ENCODE measurements at regions not wholly inside any gene's neighbourhood (a gene's known extent, or its start where the extent isn't known, plus 50 kb on each side); places are given as distances from the start of the nearest gene placed in this dataset.

GRCh38 chr2:807300-807699, 130.1 kb upstream of the TMEM18 start:
- Histone ChIP-seq H3K9me3 (no peaks in the 10 kb centered on the region), H3K4me1 (ENCODE audit: insufficient read depth) (no peaks in the 10 kb centered on the region), H3K27ac (no peak overlapping the region), H3K36me3 (no peaks in the 10 kb centered on the region), H3K4me3 (no peak overlapping the region), H3K27me3 (no peaks in the 10 kb centered on the region)
- TF ChIP-seq POLR2A (IDR thresholded peaks at IDR 0.05) (no peak), EP300 (IDR thresholded peaks at IDR 0.05) (no peak), CTCF (IDR thresholded peaks at IDR 0.05) (no peak)
- 85 to 93% (median 91%) methylated on average over 6 of the region's 6 CpGs for WGBS, 3 donors
- no peak for DNase-seq
- intact Hi-C loops (cut with DNase I): no loop called here

GRCh38 chr2:805664-806063, 128.5 kb upstream of the TMEM18 start:
- DNase-seq: no peak
- no peaks in the 10 kb centered on the region for H3K27me3 ChIP-seq
- no peaks in the 10 kb centered on the region for H3K4me1 ChIP-seq (ENCODE audit: insufficient read depth)
- no peak for TF ChIP-seq CTCF (IDR thresholded peaks at IDR 0.05)
- no peak for TF ChIP-seq POLR2A (IDR thresholded peaks at IDR 0.05)
- no peak for TF ChIP-seq EP300 (IDR thresholded peaks at IDR 0.05)
- H3K4me3 ChIP-seq: no peak overlapping the region
- intact Hi-C loops (cut with DNase I): no loop called here
- no peaks in the 10 kb centered on the region for H3K36me3 ChIP-seq
- no peaks in the 10 kb centered on the region for H3K9me3 ChIP-seq
- no peak overlapping the region for H3K27ac ChIP-seq
- 74 to 86% (median 77%) methylated on average over 5 of the region's 5 CpGs for whole genome bisulfite sequencing, 3 donors

GRCh38 chr2:797993-798392, 120.8 kb upstream of the TMEM18 start:
- H3K27me3 ChIP-seq: no peaks in the 10 kb centered on the region
- intact Hi-C loops (cut with DNase I): no loop called here
- no peaks in the 10 kb centered on the region for H3K9me3 ChIP-seq
- no peak overlapping the region for H3K4me3 ChIP-seq
- H3K36me3 ChIP-seq: no peaks in the 10 kb centered on the region
- no peak for DNase-seq
- no peak overlapping the region for H3K27ac ChIP-seq
- TF ChIP-seq CTCF (IDR thresholded peaks at IDR 0.05) (no peak), EP300 (IDR thresholded peaks at IDR 0.05) (no peak), POLR2A (IDR thresholded peaks at IDR 0.05) (no peak)
- WGBS, 3 donors: 66 to 80% (median 69%) methylated on average over 6 of the region's 6 CpGs
- peaks cover 7% of the 10 kb centered on the region for H3K4me1 ChIP-seq (ENCODE audit: insufficient read depth)

- Histone ChIP-seq H3K27me3 (no peaks in the 10 kb centered on the region), H3K4me3 (no peak overlapping the region), H3K4me1 (ENCODE audit: insufficient read depth) (peaks cover 7% of the 10 kb centered on the region), H3K27ac (no peak overlapping the region), H3K9me3 (no peaks in the 10 kb centered on the region), H3K36me3 (no peaks in the 10 kb centered on the region)
- WGBS, 3 donors: 48 to 61% (median 57%) methylated on average over 8 of the region's 8 CpGs
- TF ChIP-seq POLR2A (IDR thresholded peaks at IDR 0.05): no peak
- no peak for TF ChIP-seq EP300 (IDR thresholded peaks at IDR 0.05)
- TF ChIP-seq CTCF (IDR thresholded peaks at IDR 0.05): no peak
- intact Hi-C loops (cut with DNase I): no loop called here
- DNase-seq: no peak
Observed at GRCh38 chr2:797556-797955, 120.3 kb upstream of the TMEM18 start.

Data from ovary (tissue), 7 donors.